ENCODE measurements at regions not wholly inside any gene's neighbourhood (a gene's known extent, or its start where the extent isn't known, plus 50 kb on each side); places are given as distances from the start of the nearest gene placed in this dataset.

DNA sequence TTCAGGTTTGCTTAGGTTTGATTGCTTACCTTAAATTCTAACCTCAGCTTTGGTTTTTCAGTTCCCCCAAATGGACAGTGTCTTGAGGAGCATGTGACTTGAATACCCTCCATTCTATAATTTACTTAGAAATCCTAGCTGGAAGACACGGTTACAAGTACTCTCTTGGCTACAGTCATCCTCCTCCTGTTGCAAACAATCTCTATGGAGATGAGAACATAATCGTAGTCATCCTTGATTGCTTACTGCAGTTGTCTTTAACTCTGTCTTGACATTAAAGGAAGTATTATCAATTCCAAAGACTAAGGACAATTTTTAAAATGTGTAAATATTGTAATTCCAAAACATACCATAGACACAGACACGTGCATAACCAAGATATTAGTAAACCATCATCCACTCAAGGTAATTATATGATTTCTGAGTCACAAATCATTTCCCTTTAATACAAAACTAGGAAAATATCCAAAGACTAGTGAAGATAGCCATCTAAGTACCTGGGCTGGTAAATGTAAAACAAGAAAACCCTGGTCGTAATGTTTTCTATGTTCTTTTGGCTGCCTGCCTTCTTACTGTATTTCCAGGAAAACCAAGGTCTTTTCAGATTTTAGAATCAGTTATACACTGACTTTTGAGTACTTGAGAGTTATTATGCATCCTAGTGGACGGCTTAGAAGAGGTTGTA, 149.9 kb downstream of the CHRM3 start:
- TF ChIP-seq, protein P1, sequence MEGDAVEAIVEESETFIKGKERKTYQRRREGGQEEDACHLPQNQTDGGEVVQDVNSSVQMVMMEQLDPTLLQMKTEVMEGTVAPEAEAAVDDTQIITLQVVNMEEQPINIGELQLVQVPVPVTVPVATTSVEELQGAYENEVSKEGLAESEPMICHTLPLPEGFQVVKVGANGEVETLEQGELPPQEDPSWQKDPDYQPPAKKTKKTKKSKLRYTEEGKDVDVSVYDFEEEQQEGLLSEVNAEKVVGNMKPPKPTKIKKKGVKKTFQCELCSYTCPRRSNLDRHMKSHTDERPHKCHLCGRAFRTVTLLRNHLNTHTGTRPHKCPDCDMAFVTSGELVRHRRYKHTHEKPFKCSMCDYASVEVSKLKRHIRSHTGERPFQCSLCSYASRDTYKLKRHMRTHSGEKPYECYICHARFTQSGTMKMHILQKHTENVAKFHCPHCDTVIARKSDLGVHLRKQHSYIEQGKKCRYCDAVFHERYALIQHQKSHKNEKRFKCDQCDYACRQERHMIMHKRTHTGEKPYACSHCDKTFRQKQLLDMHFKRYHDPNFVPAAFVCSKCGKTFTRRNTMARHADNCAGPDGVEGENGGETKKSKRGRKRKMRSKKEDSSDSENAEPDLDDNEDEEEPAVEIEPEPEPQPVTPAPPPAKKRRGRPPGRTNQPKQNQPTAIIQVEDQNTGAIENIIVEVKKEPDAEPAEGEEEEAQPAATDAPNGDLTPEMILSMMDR (IDR thresholded peaks at IDR 0.05; ENCODE audit: extremely low read depth, low read depth, low read length), result no peak
- H3K27me3 ChIP-seq (ENCODE audit: insufficient read depth, low read length), result no peaks in the 10 kb centered on the region
- H2AFZ ChIP-seq (ENCODE audit: low read length), result no peak overlapping the region
- H3K4me3 ChIP-seq (ENCODE audit: insufficient read depth, low read length), result no peak overlapping the region
- H3K4me2 ChIP-seq (ENCODE audit: insufficient read depth, low read length), result no peak overlapping the region
- no peaks in the 10 kb centered on the region for H3K36me3 ChIP-seq (ENCODE audit: insufficient read depth, low read length)
- no peaks in the 10 kb centered on the region for H3K4me1 ChIP-seq (ENCODE audit: insufficient read depth, low read length)
- no peaks in the 10 kb centered on the region for H4K20me1 ChIP-seq (ENCODE audit: insufficient read depth, low read length)
- DNase-seq (ENCODE audit: insufficient read length, low spot score, missing footprints), result no peak
- peaks cover 3% of the 10 kb centered on the region for H3K9me3 ChIP-seq (ENCODE audit: low read depth, low read length)
- no peak overlapping the region for H3K27ac ChIP-seq (ENCODE audit: low read depth, low read length)
- H3K79me2 ChIP-seq (ENCODE audit: insufficient read depth, low read length), result no peaks in the 10 kb centered on the region

DNA sequence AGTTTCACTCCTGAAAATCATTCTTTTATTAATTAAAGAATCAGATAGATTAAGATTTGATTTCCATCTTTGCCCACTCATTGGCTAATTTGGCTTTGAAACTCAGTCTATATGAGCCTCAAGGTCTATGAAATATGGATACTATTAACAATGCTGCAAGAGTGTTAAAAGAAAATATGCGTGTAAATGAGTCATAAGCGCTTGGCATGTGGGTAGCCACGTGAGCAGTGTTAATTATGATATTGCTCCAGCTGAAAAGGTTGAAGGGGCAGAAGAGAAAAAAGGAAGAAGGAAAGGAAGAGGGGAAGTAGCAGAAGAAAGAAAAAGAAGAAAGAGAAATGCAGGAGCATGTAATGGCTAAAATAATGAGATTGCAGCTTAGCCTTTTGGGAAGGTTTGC, 151.4 kb downstream of the CHRM3 start:
- Histone ChIP-seq H3K4me3 (ENCODE audit: insufficient read depth, low read length) (no peak overlapping the region), H3K4me2 (ENCODE audit: insufficient read depth, low read length) (no peak overlapping the region), H2AFZ (ENCODE audit: low read length) (no peak overlapping the region), H4K20me1 (ENCODE audit: insufficient read depth, low read length) (no peaks in the 10 kb centered on the region), H3K27ac (ENCODE audit: low read depth, low read length) (no peak overlapping the region), H3K79me2 (ENCODE audit: insufficient read depth, low read length) (no peaks in the 10 kb centered on the region), H3K36me3 (ENCODE audit: insufficient read depth, low read length) (no peaks in the 10 kb centered on the region), H3K27me3 (ENCODE audit: insufficient read depth, low read length) (no peaks in the 10 kb centered on the region), H3K9me3 (ENCODE audit: low read depth, low read length) (peaks cover 3% of the 10 kb centered on the region), H3K4me1 (ENCODE audit: insufficient read depth, low read length) (no peaks in the 10 kb centered on the region)
- TF ChIP-seq, protein P1 (IDR thresholded peaks at IDR 0.05; ENCODE audit: extremely low read depth, low read depth, low read length), result no peak
- DNase-seq (ENCODE audit: insufficient read length, low spot score, missing footprints), result no peak

DNA sequence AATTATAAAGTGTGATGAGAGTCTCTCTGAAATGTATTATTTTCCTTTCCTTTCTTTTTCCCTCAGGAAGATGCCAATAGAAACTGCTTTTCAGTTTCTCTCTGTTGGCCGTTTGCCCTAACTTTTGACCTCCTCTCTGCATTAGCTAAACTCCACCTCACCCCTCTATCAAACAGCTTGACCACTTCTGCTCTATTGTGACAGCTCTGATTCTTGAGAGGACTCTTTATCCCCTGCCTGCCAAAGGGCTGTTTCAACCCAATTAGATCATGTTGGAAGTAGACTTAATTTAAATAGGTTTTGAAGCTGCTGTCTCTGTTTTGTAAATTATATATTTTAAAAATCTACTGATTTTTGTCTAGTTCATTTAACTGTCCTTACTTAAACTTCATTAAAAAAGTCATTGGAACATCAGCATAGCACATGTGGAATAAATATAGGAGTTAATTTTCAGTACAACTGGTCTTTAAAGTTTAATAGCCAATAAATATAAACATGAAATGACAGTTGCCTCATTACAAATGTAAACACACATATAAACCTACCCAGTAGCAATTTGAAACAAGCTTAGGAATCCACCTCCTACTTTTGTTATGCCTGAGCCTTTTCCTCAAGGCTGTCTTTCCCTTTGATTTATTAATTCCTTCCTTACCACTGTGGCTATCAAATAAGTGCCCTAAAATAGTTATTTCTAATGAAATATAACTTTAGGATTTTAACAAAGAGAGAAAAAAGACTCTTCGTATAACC, 152.0 kb downstream of the CHRM3 start:
- no peak for DNase-seq (ENCODE audit: insufficient read length, low spot score, missing footprints)
- Histone ChIP-seq H3K4me2 (ENCODE audit: insufficient read depth, low read length) (no peak overlapping the region), H3K79me2 (ENCODE audit: insufficient read depth, low read length) (no peaks in the 10 kb centered on the region), H3K4me1 (ENCODE audit: insufficient read depth, low read length) (no peaks in the 10 kb centered on the region), H3K4me3 (ENCODE audit: insufficient read depth, low read length) (no peak overlapping the region), H2AFZ (ENCODE audit: low read length) (no peak overlapping the region), H3K27ac (ENCODE audit: low read depth, low read length) (no peak overlapping the region), H3K9me3 (ENCODE audit: low read depth, low read length) (peaks cover 3% of the 10 kb centered on the region), H3K36me3 (ENCODE audit: insufficient read depth, low read length) (no peaks in the 10 kb centered on the region), H3K27me3 (ENCODE audit: insufficient read depth, low read length) (no peaks in the 10 kb centered on the region), H4K20me1 (ENCODE audit: insufficient read depth, low read length) (no peaks in the 10 kb centered on the region)
- TF ChIP-seq, protein P1 (IDR thresholded peaks at IDR 0.05; ENCODE audit: extremely low read depth, low read depth, low read length), result no peak

DNA sequence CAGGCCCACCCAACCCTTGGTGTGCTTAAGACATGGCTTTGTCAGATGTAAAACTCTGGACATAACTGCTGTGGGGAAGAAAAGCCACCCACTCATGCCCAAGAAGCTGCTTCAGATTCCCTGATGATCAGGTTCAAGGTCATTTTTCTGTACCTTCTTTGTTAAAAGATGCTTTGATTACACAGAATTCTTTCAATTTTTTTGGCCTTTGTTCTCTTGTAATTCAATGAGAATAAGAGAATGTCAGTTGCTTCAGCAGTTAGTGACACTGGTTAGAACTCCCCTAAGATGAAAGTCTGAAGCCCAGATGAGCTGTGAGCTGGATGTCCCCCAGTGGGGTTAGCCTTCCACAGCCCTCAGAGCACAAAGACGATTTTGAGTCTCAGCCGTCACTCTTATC, 152.7 kb downstream of the CHRM3 start:
- no peak for DNase-seq (ENCODE audit: insufficient read length, low spot score, missing footprints)
- Histone ChIP-seq H3K27me3 (ENCODE audit: insufficient read depth, low read length) (no peaks in the 10 kb centered on the region), H3K36me3 (ENCODE audit: insufficient read depth, low read length) (no peaks in the 10 kb centered on the region), H3K79me2 (ENCODE audit: insufficient read depth, low read length) (no peaks in the 10 kb centered on the region), H3K4me2 (ENCODE audit: insufficient read depth, low read length) (no peak overlapping the region), H3K4me3 (ENCODE audit: insufficient read depth, low read length) (no peak overlapping the region), H3K27ac (ENCODE audit: low read depth, low read length) (no peak overlapping the region), H4K20me1 (ENCODE audit: insufficient read depth, low read length) (no peaks in the 10 kb centered on the region), H3K9me3 (ENCODE audit: low read depth, low read length) (peaks cover 3% of the 10 kb centered on the region), H2AFZ (ENCODE audit: low read length) (no peak overlapping the region), H3K4me1 (ENCODE audit: insufficient read depth, low read length) (no peaks in the 10 kb centered on the region)
- TF ChIP-seq, protein P1 (IDR thresholded peaks at IDR 0.05; ENCODE audit: extremely low read depth, low read depth, low read length), result no peak

All from osteoblast (primary cell).